Superior temporal gyrus (tissue), 1 donor: ENCODE measurements at regions not wholly inside any gene's neighbourhood (a gene's known extent, or its start where the extent isn't known, plus 50 kb on each side); places are given as distances from the start of the nearest gene placed in this dataset.

Experiments used
- DNase-seq: peaks from one replicate; pipeline ENCODE4 v3.0.0-alpha.2; 2016; ENCODE audit errors: extremely low spot score

DNA sequence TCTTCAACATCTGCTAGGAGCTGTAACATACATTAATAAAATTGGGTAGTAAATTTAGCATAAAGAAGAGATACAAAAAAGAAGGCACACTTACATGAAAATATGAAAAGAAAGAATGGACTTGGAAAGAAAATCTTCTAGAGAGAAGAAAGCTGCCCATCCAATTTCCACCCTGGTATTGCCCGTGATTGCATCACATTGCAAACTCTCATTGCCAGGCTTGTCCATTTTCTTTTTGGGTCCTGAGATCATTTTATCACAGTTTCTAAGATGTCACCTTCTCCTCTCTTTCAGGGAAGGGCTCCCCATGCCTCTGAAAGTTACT is 321.5 kb downstream of the RND3 start:
- DNase-seq: no peak

DNA sequence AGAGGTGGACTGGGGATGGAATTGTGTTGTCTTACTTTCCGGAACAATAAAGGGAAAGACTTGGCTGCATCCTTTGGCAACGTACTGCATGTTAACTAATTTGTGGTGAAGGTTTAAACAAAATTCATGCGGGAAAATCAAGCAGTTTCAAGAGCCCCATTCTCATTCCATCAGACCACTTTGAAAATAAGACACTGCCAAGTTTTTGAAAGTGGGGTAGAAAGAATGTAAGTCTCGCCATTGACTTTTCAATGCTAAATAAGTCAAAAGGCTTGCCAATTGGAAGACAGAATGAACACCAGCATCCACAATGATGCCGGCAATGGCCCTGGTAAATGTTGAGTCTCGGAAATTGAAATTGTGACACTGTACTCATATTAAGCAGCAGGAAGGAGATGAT is 322.0 kb downstream of the RND3 start:
- DNase-seq: no peak

DNA sequence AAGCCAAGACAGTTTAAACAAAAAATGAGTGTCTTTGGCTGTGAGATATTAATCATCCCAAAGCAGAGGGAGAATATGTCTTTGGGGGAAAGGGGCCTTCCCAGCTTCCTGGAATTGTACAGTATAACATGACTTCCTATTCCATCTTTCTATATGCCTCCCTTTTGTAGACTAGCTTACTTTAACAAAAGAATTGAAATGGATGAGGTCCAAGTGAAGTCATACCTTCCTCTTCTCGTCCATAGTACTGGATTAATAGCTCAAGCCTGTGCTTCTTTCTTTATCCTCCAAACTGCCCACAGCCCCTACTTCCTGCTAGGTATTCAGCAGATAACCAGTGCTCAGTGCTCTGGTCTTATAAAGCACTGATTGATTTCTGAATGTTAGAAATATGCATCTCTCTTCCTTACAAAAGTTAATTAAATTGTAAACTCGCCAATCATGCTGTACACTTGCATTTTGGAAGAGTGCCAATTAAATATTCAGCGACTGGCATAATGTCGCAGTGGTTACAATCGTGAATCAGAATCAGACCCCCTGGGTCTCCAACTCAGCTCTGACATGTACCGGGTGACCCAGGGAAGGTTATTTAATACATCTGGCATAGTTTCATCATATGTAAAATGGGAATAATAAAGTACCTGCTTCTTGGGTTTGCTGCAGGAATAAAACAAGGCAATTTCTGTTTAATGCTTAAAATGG is 325.1 kb downstream of the RND3 start:
- DNase-seq: no peak

DNA sequence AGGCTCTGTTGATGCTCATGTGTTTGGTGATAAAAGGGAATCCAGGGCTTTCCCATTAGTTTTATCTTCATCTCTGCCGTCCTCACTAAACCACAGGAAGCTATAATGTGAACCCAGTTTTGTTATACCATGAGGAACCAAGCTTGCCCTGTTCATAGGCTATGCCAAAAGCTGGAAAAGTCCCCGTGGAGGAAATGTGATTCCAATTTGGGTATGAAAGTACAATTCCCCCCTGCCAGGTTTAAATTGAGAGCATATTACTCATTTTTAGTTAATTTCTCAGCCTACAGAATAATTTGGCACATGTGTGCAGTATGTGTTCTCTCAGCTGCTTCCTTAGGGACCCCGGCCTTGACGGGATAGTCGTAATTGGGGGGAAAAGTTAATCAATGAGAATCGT is 327.4 kb downstream of the RND3 start:
- DNase-seq: no peak

DNA sequence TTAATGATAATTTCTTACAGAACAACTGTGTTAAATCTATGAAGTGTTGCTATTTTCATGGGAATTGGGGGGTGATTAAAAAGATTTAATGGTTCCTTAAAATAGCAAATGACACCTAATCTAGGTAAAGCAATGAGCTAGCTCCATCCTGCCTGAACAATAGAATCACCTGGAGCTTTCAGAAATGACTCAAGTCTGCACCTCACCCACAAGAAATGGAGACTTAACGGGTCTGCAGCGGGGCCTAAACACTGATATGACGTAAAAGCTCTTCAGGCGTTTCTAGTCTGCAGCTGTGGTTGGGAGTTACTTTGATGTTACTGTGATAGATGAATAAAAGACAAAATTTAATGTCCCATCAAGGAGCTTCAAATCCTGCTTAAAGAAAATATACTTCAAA is 328.2 kb downstream of the RND3 start:
- DNase-seq: no peak

DNA sequence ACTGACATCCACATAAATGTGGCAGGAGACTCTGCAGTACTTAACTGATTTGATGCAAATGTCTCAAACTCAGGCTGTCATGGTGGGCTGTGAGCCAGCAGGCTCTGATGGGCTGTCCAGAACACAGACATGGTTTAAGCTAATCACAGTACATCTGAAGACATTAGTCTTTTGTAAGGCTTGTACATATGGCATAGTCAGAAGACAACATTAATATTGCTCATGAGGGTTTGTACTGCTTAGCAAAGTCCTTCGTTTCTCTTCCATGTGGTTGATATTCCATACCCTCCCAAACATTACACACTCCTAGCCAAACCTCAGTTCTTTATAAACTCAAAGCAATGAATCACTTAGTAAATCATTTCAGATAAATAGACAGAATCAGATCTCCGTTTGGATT is 330.6 kb downstream of the RND3 start:
- DNase-seq: no peak

DNA sequence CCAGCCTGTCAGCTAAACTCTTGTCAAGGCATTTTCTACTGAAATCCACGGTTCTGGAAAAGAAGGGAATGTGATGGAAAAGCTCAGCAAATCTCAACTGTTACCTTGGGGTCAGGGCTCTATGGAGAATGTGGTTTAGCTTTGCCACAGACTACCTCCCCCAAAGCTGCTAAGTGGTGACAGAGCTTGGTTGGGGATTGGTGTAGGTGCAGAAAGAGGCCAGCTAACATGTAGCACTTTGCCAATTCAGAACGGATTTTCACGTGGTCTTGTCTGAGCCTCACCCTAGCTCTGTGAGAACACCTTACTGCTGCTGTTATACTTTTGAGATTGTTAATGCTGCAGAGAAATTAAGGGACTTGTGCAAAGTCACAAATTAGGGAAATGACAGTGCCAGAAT is 331.1 kb downstream of the RND3 start:
- DNase-seq: no peak

DNA sequence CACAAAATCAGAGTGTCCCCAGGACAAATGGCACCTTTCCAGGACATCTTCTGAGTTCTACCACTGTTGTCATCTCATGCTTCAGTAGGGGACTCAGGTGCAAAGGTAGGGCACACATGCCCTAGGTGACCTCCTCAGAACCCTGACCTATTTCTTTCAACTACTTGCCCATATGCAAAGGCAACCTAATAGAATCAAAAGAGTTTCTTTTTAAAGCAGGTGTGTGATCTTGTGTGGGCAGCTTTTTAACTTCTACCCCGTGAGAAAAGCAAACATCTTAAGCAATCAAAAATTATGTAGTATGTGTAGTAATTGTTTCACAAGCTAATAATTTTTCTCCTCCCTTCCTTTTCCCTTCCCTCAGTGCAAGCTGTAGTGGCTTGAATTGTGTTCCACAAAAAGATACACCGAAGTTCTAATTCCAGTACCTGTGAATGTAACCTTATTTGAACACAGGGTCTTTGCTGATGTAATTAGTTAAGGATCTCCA is 333.1 kb downstream of the RND3 start:
- no peak for DNase-seq

DNA sequence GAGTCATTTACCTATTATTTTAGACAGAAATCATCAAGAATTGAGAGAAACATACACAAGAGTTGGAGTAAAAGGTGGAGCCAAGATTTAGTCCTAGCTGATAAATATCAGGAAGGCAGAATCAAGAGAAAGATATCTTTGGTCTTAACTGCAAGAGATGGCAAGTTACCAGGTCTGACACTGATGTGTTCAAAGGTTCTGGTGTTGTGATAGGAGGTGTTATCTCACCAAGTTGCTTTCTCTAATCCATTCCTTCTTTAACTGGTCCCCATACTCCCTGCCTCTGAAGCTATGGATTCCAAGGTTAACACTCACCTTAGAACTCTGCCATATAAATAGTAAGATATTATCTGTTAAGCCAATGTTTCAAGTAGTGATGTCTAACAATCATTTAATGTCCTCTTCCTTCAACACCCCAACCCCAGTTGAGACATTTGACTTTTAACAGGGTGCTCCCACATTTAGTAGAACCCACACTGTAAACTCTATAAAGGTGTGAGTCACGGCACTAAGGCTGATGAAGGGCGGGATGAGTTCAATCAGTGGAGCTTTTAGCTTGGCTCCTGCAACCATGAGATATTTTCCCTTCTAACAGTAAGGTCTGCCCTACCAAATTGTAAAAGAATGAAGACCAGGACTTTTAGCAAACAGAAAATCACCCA is 333.7 kb downstream of the RND3 start:
- no peak for DNase-seq

DNA sequence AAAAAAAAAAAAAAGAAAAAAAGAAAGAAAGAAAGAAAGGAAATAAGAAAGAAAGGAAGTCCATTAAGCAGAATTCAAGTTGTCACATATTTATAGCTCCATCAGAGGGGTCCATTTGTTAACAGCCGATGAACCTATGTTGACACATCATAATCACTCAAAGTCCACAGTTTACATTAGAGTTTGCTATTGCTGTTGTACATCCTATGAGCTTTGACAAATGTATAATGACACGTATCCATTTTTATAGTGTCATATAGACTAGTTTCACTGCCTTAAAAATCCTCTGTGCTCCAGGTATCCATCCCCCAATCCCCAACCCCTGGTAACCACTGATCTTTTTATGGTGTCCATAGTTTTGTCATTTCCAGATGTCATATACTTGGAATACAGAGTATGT is 335.2 kb downstream of the RND3 start:
- DNase-seq: no peak

DNA sequence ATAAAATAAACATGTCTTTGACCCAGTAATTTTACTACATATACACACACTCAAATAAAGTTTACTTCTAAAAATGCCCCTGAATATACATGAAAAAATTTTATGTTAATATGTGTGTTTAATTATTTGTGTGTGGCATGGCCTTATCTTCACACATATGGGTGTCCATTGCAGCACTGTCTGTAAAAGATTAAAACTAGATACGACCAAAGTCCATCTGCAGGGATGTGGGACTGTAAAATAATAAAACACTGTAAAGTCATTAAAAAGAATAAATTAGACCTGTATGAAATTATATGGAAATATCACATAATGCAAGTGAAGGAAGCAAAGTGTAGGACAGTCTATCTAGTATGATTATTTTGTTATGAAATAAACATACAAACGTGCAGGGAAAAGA is 337.3 kb downstream of the RND3 start:
- no peak for DNase-seq

DNA sequence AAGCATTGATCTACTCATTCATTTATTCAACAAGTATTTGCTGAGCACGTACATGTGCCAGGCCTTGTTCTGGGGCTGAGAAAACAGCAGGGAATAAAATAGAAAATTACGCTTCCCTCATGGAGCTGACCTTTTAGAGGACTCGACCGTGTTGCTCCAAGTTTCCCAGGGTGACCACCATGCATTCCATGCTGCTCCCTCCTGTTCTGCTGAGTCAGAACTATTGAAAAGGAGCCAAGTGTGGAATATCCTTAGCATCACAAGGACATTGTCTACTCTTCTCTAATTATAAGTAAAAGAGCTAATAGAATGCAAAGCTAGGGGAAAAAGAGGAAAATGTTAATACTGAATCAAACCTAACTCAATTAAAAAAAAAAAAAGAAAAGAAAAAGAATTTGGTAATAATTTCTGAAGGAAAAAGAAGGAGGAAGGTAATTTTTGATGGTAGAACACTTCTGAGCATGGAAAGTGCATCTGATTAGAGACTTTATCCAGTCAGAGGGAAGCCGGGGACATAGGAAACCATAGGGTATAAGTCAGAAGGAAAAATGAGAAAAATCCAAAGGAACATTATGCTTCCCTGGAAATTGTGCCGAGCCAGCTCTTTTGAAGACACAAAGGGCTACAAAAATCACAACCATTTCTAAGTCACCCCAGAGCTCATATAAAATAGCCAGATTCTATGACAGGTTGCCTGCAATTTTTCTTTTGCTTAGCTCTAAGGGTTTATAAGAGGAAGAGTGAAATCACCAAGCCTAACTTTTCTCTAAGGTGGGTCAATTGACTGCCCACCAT is 339.4 kb downstream of the RND3 start:
- no peak for DNase-seq

DNA sequence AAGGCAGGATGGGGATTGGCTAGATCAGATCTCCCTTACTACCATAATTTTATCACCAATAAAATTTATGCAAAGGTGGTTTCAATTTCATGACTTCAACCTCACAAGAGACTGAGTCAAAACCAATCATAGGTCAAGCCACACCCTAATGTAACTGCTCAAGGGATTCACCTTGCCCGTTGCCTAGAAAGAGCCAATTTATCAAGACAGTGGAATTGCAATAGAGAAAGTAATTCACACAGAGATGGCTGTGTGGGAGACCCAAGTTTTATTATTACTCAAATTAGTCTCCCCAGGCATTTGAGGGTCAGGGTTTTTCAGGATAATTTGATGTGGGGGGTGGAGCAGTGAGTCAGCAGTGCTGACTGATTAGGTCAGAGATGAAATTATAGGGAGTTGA is 340.6 kb downstream of the RND3 start:
- no peak for DNase-seq

DNA sequence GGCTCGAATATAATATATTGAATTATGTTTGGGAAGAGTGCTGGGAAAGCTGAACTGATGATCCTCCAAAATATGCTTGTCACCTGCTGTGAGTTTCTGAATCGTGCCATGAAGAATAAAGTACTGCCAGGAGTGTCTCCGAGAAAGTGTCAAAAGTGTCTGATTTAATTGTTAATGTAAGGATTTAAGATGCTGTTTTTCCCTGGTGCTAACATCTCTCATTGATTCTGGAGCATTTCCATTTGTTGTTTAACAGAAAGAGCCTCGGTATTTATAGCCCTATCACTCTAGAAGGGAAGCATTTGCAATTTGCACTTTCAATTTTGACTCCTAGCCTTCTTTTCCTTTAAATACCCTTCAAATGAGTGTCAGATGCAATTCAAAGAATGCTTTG is 342.2 kb downstream of the RND3 start:
- DNase-seq: no peak

DNA sequence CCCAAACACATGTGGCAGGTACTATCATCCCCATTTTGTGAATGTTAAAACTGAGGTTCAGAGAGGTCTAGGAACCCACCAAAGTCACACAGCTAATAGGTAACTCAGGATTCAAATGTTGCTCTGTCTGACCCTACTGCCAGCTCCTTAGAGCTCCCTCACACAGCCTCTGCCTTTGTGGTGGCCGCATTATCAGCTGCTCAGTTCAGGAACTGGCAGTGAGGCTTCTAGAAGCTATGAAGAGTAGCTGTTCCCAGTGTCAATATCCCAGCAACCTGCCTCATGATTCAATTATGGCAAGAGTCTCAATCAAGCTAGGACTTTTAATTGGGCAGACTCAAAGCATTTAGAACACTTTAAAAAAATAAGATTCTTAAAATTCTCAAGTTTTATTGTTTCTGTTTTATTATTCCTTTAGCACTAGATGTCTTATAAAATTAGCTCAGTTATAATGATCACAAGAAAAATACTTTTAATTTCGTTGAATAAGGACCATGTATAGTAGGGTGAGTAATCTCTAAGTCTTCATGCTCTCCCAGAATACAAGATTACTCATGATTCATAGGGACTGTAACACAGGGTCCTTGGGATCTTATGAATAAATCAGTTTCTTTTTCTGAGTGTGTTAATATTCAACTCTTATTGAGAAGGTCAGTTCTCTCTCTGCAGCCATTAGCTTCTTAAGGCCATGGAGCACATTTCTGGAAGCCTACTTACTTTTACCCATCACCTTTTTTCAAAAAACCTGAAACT is 342.7 kb downstream of the RND3 start:
- no peak for DNase-seq

DNA sequence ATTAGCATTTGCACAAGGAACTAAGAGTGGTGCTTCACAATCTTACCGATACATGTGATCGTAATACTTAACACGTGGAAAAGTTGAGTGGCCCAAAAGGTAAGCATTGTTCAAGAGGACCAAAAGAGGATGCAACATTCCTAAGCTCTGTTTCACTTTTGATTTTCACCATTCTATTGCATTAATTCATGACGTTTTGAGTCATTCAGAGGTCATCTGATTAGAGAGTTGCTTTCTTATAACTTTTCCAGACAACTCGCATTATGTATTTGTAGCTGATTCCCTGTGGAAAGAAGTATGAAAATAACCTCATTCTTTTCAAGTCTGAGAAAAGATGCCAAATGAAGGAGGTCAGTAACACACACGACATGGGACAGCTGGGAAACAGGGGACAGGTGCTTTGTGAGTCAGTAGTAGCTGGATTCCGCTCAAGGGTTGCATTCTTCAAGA is 344.4 kb downstream of the RND3 start:
- no peak for DNase-seq

DNA sequence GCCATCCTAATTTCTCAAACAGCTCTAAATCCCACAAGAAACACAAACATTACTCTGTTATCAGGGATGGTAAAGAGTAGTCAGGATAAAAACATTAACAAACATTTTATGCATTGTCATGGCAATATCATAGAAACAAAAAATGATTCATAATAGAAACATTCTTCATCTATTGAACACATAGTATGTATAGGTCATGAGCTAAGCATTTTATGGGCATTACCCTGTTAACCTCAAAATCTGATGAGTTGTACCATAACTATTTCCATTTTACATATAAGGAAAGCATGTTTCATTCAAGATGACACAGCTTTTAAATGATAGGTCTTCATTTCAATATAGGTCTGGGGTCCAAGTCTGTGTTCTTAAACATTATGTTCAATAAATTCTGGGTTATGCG is 344.9 kb downstream of the RND3 start:
- no peak for DNase-seq

DNA sequence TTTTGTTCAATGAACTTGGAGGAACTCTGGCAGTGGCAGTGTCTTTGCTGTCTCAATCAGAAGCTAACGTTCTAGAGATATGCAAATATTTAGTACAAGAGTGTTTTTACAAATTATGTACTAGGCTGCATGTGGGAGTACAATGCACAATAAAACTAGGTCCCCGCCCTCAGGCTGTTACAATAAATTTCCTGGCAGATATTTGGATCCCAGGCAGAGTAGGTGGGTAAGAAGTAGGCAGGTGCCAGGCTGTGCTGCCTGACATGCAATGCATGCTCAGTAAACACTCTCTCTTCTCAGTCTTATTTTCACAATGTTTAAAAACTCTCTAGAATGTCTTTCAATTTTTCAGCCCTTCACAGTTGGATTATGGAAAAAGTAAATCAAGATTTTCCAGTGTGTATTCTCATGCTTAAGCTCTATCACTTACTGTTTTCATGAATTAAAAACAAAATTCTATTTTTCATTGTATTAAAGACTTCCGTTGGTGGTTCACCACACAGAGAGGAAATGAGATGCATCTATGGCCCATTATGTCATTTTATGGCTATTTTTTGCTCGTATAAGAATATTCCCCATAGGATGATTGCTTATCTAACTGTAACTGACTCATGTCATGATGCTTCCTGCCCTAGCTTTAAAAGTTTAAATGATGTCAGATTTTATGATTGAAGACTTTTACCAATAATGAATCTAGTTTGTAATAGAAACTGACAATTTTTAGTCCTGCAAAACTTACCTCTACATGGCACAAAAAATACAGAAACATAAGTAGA is 346.1 kb downstream of the RND3 start:
- no peak for DNase-seq

DNA sequence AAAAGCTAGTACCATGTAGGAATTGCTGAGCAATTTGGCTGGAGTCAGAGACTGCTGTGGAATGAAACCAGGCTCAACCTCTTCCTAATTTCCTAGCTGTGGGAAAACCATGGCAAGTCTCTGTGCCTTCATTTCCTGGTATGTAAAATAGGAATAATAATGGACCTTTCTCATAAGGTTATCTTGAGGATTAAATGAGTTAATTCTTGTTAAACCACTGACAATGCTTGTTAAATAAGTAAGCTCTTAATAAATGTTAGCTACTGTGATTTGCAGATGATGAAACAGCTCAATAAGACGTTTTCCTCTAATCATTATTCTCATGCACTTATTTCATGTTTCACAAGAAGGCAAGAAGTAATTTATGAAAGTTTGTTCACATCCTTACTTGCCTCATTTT is 346.7 kb downstream of the RND3 start:
- no peak for DNase-seq

DNA sequence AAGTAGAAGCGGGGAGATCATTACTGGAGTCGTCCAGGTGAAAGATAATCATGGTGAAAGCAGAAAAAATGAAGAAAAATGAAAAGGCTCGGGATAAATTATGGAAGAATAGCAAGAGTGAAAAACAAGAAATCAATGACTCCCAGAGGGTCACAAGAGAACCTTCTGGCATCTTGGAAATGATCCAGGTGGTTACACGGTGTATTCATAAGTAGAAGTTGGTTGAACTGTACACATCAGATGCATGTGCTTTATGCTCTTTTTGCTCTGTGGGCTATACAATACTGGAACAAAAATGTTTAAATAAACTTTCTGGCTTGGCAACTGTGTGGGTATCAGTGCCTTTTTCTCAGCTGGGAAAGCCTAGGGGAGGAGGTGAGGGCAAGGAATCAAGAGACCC is 348.9 kb downstream of the RND3 start:
- no peak for DNase-seq

DNA sequence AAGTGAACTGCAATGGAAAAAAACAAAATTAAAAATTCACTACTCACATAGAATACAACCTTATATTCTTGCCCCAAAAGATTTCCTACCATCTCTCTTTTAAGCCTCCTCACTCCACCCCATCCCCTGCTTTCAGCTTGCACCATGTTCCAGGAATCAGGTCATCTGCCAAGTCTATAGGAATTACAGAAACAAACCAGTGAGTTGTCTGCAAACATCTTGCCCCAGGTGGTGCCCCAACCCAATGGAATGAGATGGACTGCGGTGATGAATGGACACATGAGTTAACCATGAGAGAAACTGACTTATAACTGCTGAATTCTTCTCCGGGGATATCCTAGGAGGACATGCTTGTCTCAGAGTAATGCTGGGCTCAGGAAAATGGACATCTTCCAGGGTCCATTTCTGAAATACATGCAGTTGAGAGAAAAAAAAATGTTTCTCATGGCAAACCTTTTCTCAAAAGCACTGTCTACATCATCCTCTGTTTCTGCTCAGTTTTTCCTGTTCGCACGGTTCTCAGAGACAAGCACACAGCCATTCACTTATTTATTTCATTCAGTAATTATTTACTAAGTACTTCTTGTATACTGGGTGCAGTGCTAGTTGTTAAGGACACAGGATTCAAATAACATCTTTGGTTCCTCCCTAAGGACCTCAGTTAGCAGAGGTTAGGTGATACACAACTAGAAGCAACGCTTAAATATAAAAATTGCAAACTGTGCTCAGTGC is 350.0 kb downstream of the RND3 start:
- no peak for DNase-seq
